K562 (cell line): ENCODE measurements at regions not wholly inside any gene's neighbourhood (a gene's known extent, or its start where the extent isn't known, plus 50 kb on each side); places are given as distances from the start of the nearest gene placed in this dataset.

ENCODE experiments used
- ATAC-seq: fragments of 200-7000 bp; cut with Tn5 transposase; 3 replicates; pipeline ENCODE4 v1.9.1; 2020; ENCODE audit warnings: moderate library complexity
- BruUV-seq: library from RNA; stranded (reverse); fragments of 400-500 nt; replicated peaks from 2 replicates; lab custom pipeline; 2021; lab: Mats Ljungman, UMichigan
- CTCF ChIA-PET: fragments of 300-600 bp; formaldehyde crosslinking; extraction: SDS; loops from one replicate; lab custom pipeline; 2021; ENCODE audit warnings: low intra/inter-chr PET ratio; lab: Yijun Ruan, JAX
- POLR2A ChIA-PET: fragments of 300-600, 350-650 bp; sonication (Branson Sonifier 250); formaldehyde crosslinking; extraction: SDS; loops from one replicate; lab custom pipeline; 2021; ENCODE audit warnings: antibody characterized with exemption, inconsistent platforms; lab: Yijun Ruan, JAX
- DNase-seq, 4 experiments: peaks; one replicate each; pipeline versions ENCODE4 v3.0.0 to v3.0.0-alpha.2; 2011 to 2018; ENCODE audit warnings: low spot score in 3 of 4, mixed read lengths in 3 of 4; ENCODE audit errors: extremely low read depth in 1 of 4
- FAIRE-seq: peaks from 2 replicates; lab custom pipeline; 2011; peaks lifted over from hg19 to GRCh38; lab: Jason Lieb, UNC
- H2AFZ ChIP-seq: 2 replicates; pipeline ENCODE4 v1.6.0; 2011; ENCODE audit warnings: low read depth, low read length, control low read depth, inconsistent platforms
- H3K27ac ChIP-seq: fragments of 200-600 bp; 3 replicates; pipeline ENCODE4 v1.8.0; 2011; ENCODE audit warnings: low read depth, mild to moderate bottlenecking, control low read depth, inconsistent platforms, low read length, moderate library complexity, mixed read lengths; ENCODE audit errors: extremely low read depth
- H3K27me3 ChIP-seq, 2 experiments: fragments of 300-600 bp in 1 of 2; 2 replicates in 1 of 2; 3 replicates in 1 of 2; pipeline versions ENCODE4 v1.6.0 to v1.8.0; 2011; ENCODE audit warnings: inconsistent platforms in 2 of 2, low read length in 2 of 2, mild to moderate bottlenecking in 1 of 2, mixed read lengths in 1 of 2, moderate library complexity in 1 of 2; ENCODE audit not compliant: control insufficient read depth in 2 of 2, insufficient read depth in 2 of 2
- H3K36me3 ChIP-seq: fragments of 300-600 bp; 3 replicates; pipeline ENCODE4 v1.8.0; 2011; ENCODE audit warnings: mild to moderate bottlenecking, low read length, inconsistent platforms; ENCODE audit not compliant: control insufficient read depth, insufficient read depth
- H3K4me1 ChIP-seq, 2 experiments: fragments of 200-600 bp in 1 of 2; replicated peaks in 1 of 2; 2 replicates in 1 of 2; 3 replicates in 1 of 2; pipeline versions ENCODE4 v1.5.1 to v1.8.0; 2011; ENCODE audit warnings: inconsistent platforms in 2 of 2, low read length in 2 of 2, mild to moderate bottlenecking in 1 of 2, mixed read lengths in 1 of 2, moderate library complexity in 1 of 2; ENCODE audit not compliant: control insufficient read depth in 2 of 2, insufficient read depth in 2 of 2
- H3K4me2 ChIP-seq: 2 replicates; pipeline ENCODE4 v1.6.1; 2011; ENCODE audit warnings: low read length, control low read depth, inconsistent platforms, mixed read lengths; ENCODE audit not compliant: insufficient read depth
- H3K4me3 ChIP-seq: fragments of 200-600 bp; sonication (generic), shearing (Covaris generic); 2 replicates; pipeline ENCODE4 v1.5.1; 2016; ENCODE audit warnings: control low read depth, inconsistent platforms
- H3K79me2 ChIP-seq: fragments of 200-600 bp; 3 replicates; pipeline ENCODE4 v1.8.0; 2011; ENCODE audit warnings: low read length, inconsistent platforms; ENCODE audit not compliant: control insufficient read depth, insufficient read depth
- H3K9ac ChIP-seq, 2 experiments: 2 replicates each; pipeline versions ENCODE4 v1.6.0 to v1.6.1; 2011; ENCODE audit warnings: low read depth in 2 of 2, low read length in 2 of 2, control low read depth in 1 of 2, inconsistent platforms in 1 of 2, mild to moderate bottlenecking in 1 of 2, mixed read lengths in 1 of 2; ENCODE audit not compliant: insufficient read depth in 1 of 2
- H3K9me1 ChIP-seq: one replicate; pipeline ENCODE4 v1.6.0; 2011; ENCODE audit warnings: inconsistent platforms, mild to moderate bottlenecking, low read length, moderate library complexity; ENCODE audit not compliant: control insufficient read depth, insufficient read depth
- H3K9me3 ChIP-seq: replicated peaks from 2 replicates; pipeline ENCODE4 v1.5.1; 2011; ENCODE audit warnings: low read depth, low read length, inconsistent platforms; ENCODE audit not compliant: control insufficient read depth, insufficient read depth
- H4K20me1 ChIP-seq: replicated peaks from 2 replicates; pipeline ENCODE4 v1.6.1; 2011; ENCODE audit warnings: low read length, inconsistent platforms, mixed read lengths; ENCODE audit not compliant: control insufficient read depth, insufficient read depth
- ATF4 ChIP-seq: fragments of 450-650 bp; formaldehyde crosslinking; IDR thresholded peaks from 2 replicates; pipeline ENCODE4 v1.4.0; 2022; ENCODE audit warnings: mild to moderate bottlenecking, moderate library complexity
- CBFA2T3 ChIP-seq: fragments of 450-650 bp; IDR thresholded peaks from 2 replicates; pipeline ENCODE4 v1.6.1; 2017
- CBX8 ChIP-seq: fragments of 200-600 bp; sonication (generic); IDR thresholded peaks from 2 replicates; pipeline ENCODE4 v1.6.1; 2012; ENCODE audit warnings: borderline replicate concordance, mixed run types, low read depth, mild to moderate bottlenecking, moderate library complexity, mixed read lengths, low read length, control low read depth, inconsistent platforms; ENCODE audit not compliant: poor library complexity, severe bottlenecking; ENCODE audit errors: extremely low read depth
- FOXA3 ChIP-seq, 2 experiments: fragments of 450-650 bp in 1 of 2; sonication (generic) in 1 of 2; formaldehyde crosslinking; IDR thresholded peaks in 1 of 2; conservative IDR thresholded peaks in 1 of 2; 2 replicates each; pipeline versions ENCODE4 v1.4.0 to v1.8.0; 2020 to 2022; ENCODE audit warnings: mild to moderate bottlenecking in 2 of 2, missing genetic modification reagents in 1 of 2
- KLF10 ChIP-seq: fragments of 250-450 bp; sonication (Bioruptor Pico); IDR thresholded peaks from 2 replicates; pipeline ENCODE4 v1.6.1; 2021; ENCODE audit warnings: matching md5 sums
- PHF8 ChIP-seq: fragments of 200-600 bp; sonication (generic); IDR thresholded peaks from 2 replicates; pipeline ENCODE4 v1.6.1; 2012; ENCODE audit warnings: mixed run types, mild to moderate bottlenecking, inconsistent platforms, low read length, moderate library complexity, borderline replicate concordance
- PRMT5 ChIP-seq: sonication (generic); formaldehyde crosslinking; IDR thresholded peaks from 2 replicates; pipeline ENCODE4 v1.5.0; 2020; ENCODE audit warnings: missing genetic modification reagents
- RAD51 ChIP-seq: fragments of 450-650 bp; IDR thresholded peaks from 2 replicates; pipeline ENCODE4 v1.7.1; 2016; ENCODE audit warnings: low read depth, mild to moderate bottlenecking, borderline replicate concordance
- TARDBP ChIP-seq: fragments of 450-650 bp; IDR thresholded peaks from 2 replicates; pipeline ENCODE4 v1.6.1; 2016
- TFAP4 ChIP-seq: sonication (generic); formaldehyde crosslinking; IDR thresholded peaks from 2 replicates; pipeline ENCODE4 v1.8.0; 2022; ENCODE audit warnings: missing genetic modification reagents, mild to moderate bottlenecking, moderate library complexity, borderline replicate concordance
- TRIM28 ChIP-seq: fragments of 450-650 bp; IDR thresholded peaks from 2 replicates; pipeline ENCODE4 v1.6.1; 2017
- USF1 ChIP-seq: sonication (generic); formaldehyde crosslinking; IDR thresholded peaks from 2 replicates; pipeline ENCODE4 v1.9.0; 2022; ENCODE audit warnings: mild to moderate bottlenecking, missing genetic modification reagents
- USF2 ChIP-seq: sonication (generic); formaldehyde crosslinking; IDR thresholded peaks from 2 replicates; pipeline ENCODE4 v1.5.0; 2020; ENCODE audit warnings: missing genetic modification reagents
- YBX1 ChIP-seq: fragments of 450-650 bp; IDR thresholded peaks from 2 replicates; pipeline ENCODE4 v1.7.1; 2016; ENCODE audit warnings: mild to moderate bottlenecking
- ZMIZ1 ChIP-seq, 2 experiments: fragments of 150-350 bp in 1 of 2; IDR thresholded peaks; 2 replicates each; pipeline ENCODE4 v1.6.1; 2012 to 2016; ENCODE audit warnings: low read depth in 2 of 2, low read length in 2 of 2, mild to moderate bottlenecking in 1 of 2, moderate library complexity in 1 of 2
- ZNF184 ChIP-seq: sonication (generic); formaldehyde crosslinking; IDR thresholded peaks from 2 replicates; pipeline ENCODE4 v1.5.0; 2020; ENCODE audit warnings: missing genetic modification reagents
- WGBS: fragments of 100-300 bp; shearing (Covaris generic); methylation state at CpG from one replicate; pipeline ENCODE4 v1.1.6; 2016; ENCODE audit warnings: low coverage, mixed read lengths; ENCODE audit not compliant: insufficient coverage; ENCODE audit errors: missing lambda C conversion rate; 5-methylcytosine and 5-hydroxymethylcytosine counted together
- in situ Hi-C: fragments of 300-500 bp; cut with MboI; formaldehyde crosslinking; loops from 4 replicates; pipeline ENCODE4 v1.15.0; 2018; ENCODE audit warnings: inconsistent platforms, mixed read lengths
- intact Hi-C: fragments of 100-400 bp; cut with micrococcal nuclease; formaldehyde crosslinking; loops from 2 replicates; pipeline ENCODE4 v1.14.2; 2022

GRCh38 chr2:223439184-223439583 lies 163.0 kb downstream of the SCG2 start:
- Histone ChIP-seq H3K79me2 (no peaks in the 10 kb centered on the region), H3K9me1 (no peaks in the 10 kb centered on the region), H3K4me2 (no peak overlapping the region), H2AFZ (no peak overlapping the region), H3K4me3 (no peak overlapping the region), H3K9ac (no peak overlapping the region), H3K27me3 (no peaks in the 10 kb centered on the region), H3K27ac (no peak overlapping the region), H4K20me1 (no peaks in the 10 kb centered on the region), H3K9me3 (no peaks in the 10 kb centered on the region), H3K4me1 (no peaks in the 10 kb centered on the region), H3K36me3 (no peaks in the 10 kb centered on the region)
- BruUV-seq = no TSS peak
- CTCF ChIA-PET = no interaction called here
- no peak for FAIRE-seq
- DNase-seq = no peak
- no peak for ATAC-seq
- in situ Hi-C loops (no loop called here), intact Hi-C loops (no loop called here)
- POLR2A ChIA-PET = no interaction called here
- 0% methylated on average over 1 of the region's 1 CpG for WGBS
- TF ChIP-seq CBX8 (no peak), FOXA3 (CRISPR knock-in tag; conservative IDR thresholded peaks at IDR 0.05 in 1 of 2, IDR thresholded peaks at IDR 0.05 in 1 of 2) (no peak), KLF10 (CRISPR knock-in tag) (no peak), USF1 (no peak), PRMT5 (CRISPR knock-in tag) (no peak), ATF4 (no peak), USF2 (CRISPR knock-in tag) (no peak), RAD51 (no peak), ZNF184 (no peak), ZMIZ1 (IDR thresholded peaks at IDR 0.05; ENCODE audit: low read depth in 2 of 2, low read length in 2 of 2) (no peak), CBFA2T3 (no peak), TFAP4 (CRISPR knock-in tag) (no peak), TRIM28 (no peak), YBX1 (no peak), TARDBP (no peak), PHF8 (no peak)
